HL-60 (cell line): ENCODE measurements at regions not wholly inside any gene's neighbourhood (a gene's known extent, or its start where the extent isn't known, plus 50 kb on each side); places are given as distances from the start of the nearest gene placed in this dataset.

Experiments used
- GABPA ChIP-seq: IDR thresholded peaks from 2 replicates; pipeline ENCODE4 v1.6.1; 2012; ENCODE audit warnings: low read depth
- POLR2AphosphoS5 ChIP-seq: IDR thresholded peaks from 2 replicates; pipeline ENCODE4 v1.6.1; 2012; ENCODE audit warnings: low read depth
- TF ChIP-seq, protein P1 (sequence below): IDR thresholded peaks from one replicate; pipeline ENCODE4 v1.5.1; 2011; ENCODE audit warnings: low read length, control low read depth, inconsistent platforms; ENCODE audit not compliant: insufficient read depth
- TF ChIP-seq, protein P2 (sequence below): IDR thresholded peaks from 2 replicates; pipeline ENCODE4 v1.6.1; 2012; ENCODE audit warnings: low read depth; ENCODE audit not compliant: insufficient replicate concordance

DNA sequence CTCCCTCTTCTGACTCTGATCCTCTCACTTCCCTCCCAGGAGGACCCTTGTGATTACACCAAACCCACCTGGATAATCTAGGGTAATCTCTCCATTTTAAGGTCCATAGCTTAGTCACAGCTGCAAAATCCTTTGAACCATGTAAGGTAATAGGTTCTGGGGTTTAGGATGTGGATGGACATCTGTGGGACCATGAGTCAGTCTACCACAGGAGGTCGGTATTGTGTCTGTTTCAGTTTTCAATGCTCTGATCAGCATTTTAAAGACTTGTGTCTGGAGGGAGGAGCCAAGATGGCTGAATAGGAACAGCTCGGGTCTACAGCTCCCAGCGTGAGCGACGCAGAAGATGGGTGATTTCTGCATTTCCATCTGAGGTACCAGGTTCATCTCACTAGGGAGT lies 112.6 kb downstream of the CAVIN4 start:
- TF ChIP-seq, protein P1, sequence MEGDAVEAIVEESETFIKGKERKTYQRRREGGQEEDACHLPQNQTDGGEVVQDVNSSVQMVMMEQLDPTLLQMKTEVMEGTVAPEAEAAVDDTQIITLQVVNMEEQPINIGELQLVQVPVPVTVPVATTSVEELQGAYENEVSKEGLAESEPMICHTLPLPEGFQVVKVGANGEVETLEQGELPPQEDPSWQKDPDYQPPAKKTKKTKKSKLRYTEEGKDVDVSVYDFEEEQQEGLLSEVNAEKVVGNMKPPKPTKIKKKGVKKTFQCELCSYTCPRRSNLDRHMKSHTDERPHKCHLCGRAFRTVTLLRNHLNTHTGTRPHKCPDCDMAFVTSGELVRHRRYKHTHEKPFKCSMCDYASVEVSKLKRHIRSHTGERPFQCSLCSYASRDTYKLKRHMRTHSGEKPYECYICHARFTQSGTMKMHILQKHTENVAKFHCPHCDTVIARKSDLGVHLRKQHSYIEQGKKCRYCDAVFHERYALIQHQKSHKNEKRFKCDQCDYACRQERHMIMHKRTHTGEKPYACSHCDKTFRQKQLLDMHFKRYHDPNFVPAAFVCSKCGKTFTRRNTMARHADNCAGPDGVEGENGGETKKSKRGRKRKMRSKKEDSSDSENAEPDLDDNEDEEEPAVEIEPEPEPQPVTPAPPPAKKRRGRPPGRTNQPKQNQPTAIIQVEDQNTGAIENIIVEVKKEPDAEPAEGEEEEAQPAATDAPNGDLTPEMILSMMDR, result no peak
- no peak for TF ChIP-seq GABPA
- TF ChIP-seq POLR2AphosphoS5, result no peak
- TF ChIP-seq, protein P2, sequence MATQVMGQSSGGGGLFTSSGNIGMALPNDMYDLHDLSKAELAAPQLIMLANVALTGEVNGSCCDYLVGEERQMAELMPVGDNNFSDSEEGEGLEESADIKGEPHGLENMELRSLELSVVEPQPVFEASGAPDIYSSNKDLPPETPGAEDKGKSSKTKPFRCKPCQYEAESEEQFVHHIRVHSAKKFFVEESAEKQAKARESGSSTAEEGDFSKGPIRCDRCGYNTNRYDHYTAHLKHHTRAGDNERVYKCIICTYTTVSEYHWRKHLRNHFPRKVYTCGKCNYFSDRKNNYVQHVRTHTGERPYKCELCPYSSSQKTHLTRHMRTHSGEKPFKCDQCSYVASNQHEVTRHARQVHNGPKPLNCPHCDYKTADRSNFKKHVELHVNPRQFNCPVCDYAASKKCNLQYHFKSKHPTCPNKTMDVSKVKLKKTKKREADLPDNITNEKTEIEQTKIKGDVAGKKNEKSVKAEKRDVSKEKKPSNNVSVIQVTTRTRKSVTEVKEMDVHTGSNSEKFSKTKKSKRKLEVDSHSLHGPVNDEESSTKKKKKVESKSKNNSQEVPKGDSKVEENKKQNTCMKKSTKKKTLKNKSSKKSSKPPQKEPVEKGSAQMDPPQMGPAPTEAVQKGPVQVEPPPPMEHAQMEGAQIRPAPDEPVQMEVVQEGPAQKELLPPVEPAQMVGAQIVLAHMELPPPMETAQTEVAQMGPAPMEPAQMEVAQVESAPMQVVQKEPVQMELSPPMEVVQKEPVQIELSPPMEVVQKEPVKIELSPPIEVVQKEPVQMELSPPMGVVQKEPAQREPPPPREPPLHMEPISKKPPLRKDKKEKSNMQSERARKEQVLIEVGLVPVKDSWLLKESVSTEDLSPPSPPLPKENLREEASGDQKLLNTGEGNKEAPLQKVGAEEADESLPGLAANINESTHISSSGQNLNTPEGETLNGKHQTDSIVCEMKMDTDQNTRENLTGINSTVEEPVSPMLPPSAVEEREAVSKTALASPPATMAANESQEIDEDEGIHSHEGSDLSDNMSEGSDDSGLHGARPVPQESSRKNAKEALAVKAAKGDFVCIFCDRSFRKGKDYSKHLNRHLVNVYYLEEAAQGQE, result no peak
